NCI-H345 treated with DMSO at 0.1 percent for 48 hours (cell line): ENCODE measurements at regions not wholly inside any gene's neighbourhood (a gene's known extent, or its start where the extent isn't known, plus 50 kb on each side); places are given as distances from the start of the nearest gene placed in this dataset.

Experiments
- DNase-seq: peaks from one replicate; lab custom pipeline; 2025; ENCODE audit not compliant: unreplicated experiment; lab: John Stamatoyannopoulos, UW

DNA sequence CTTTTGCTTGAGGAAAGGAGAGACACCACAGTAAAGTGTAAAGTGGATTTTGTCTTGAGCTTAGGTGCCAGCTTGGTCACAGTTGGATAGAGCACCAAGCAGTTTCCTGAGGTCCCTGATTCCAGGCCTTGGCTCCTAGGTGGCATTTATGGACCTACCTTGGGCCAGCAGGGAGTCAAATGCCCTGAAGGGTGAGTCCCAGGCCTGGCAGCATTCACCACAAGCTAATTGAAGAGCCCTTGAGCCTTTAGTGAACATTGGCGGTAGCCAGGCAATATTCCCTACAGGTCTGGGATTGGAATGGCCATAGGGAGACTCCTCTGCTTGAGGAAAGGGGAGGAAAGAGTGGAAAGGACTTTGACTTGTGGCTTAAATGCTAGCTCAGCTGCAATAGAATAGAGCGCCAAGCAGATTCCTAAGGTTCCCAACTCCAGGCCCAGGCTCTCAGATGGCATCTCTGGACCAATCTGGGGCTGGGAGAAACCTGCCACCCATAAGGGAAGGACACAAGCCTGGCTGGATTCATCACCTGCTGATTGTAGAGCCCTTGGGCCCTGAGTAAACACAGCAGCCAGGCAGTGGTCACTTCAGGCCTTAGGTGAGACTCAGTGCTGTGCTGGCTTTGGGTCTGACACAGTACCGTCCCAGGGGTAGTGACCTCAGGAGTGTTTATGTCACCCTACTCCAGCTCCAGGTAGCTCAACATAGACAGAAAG, 137.5 kb upstream of the OTOS start:
- DNase-seq = no peak

DNA sequence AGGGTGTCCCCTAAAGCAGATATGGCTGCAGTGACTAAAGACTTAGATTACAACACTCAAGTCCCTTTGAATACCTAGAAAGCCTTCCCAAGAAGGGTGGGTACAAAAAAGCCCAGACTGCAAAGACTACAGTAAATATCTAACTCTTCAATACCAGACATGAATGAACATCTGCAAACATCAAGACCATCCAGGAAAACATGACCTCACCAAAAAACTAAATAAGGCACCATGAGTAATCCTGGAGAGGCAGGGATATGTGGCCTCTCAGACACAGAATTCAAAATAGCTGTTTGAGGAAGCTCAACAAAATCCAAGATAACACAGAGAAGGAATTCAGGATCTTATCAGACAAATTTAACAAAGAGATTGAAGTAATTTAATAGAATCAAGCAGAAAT, 138.2 kb upstream of the OTOS start:
- DNase-seq = no peak

DNA sequence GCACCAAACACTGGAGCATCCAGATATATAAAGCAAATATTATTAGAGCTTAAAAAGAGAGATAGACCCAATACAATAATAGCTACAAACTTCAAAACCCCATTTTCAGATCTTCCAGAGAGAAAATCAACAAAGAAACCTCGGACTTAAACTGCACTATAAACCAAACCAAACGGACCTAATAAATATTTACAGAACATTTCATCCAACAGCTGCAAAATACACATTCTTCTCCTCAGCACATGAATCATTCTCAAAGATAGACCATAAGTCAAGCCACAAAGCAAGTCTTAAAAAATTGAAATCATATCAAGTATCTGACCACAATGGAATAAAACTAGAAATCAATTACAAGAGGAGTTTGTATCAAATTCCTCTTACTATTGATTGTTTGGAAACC, 140.2 kb upstream of the OTOS start:
- no peak for DNase-seq

DNA sequence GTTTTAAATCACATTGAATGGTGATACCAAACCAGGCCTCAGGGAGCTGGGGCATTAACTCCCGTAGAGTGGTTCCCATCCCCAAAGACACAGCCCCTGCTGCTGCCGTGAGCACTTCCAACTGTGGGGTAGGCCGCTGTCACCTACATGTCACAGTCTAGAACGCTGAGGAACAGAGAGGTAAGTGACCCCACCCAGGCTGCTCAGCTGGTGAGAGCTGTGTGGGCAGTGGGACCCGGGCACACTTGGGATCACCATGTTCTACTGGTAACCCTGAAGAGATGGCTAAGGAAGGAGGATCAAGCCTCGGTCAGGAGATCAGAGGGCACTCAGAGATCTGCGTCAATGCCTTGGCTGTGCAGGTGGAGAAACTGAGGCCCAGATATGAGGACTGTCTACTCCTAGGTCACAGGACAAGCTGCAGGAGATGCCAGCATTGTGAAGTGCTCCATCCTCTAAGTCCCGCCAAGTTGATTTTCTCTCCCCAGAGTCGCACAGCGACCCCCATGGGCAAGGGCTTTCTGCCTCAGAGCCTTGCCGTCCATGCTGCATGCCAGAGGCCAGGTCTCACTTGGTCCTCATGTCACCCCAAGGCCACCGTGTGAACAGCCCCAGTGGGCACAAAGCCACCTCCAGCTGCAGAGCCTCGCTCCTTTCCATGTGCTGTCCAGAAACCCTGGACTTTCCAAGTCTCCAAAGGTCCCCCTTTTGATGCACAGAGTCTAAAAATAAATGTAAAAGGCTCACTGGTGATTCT, 144.2 kb upstream of the OTOS start:
- DNase-seq = no peak

DNA sequence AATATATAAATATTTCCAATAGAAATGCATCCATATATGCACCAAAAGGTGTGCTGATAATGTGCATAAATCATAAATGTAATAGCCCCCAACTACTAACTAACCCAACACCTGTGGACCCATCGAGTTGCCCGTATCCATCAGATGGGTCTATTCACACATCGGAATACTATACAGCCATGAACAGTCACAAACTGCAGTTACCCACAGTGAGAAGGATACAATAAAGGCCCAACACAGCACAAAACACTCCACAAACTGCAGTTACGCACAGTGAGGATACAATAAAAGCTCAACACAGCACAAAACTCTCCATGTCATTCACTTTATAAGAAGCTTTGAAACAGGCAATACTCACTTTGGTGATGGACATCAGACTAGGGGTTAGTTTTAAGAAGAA, 145.3 kb upstream of the OTOS start:
- DNase-seq = no peak

DNA sequence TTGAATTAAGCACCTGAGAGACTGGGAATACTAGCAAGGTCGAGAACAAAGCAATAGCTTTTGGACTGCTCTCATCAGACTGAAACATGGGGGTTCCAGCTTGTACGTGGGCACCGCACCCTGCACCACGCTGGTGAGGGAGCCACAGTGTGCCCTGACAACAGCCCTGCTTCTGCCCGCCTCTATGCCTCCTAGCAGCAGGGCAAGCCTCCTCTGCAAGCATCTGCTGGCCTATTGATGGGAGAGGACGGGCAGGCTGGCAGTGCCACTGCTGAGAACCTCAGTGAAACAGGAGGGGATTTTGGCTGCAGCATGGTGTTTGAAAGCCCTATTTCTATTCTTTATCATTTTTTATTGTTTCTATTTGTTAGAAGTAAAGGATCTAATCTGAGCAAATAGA, 146.1 kb upstream of the OTOS start:
- DNase-seq = no peak

DNA sequence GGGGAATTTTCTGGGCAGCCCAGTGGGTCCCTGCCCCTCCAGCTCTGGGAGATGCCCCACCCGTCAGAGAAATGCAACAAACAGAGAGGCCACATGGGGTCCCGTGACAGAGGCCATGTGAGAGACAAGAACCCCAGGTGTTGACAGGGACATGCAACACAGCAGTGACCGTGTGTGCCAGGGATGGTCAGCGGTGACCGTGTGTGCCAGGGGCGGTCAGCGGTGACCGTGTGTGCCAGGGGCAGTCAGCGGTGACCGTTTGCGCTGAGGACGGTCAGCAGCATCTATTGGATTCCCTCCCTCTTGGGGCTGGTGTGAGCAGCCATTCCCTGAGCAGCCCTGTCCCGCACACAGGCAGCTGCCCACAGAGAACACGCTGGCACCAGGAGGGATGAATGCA, 146.6 kb upstream of the OTOS start:
- no peak for DNase-seq

DNA sequence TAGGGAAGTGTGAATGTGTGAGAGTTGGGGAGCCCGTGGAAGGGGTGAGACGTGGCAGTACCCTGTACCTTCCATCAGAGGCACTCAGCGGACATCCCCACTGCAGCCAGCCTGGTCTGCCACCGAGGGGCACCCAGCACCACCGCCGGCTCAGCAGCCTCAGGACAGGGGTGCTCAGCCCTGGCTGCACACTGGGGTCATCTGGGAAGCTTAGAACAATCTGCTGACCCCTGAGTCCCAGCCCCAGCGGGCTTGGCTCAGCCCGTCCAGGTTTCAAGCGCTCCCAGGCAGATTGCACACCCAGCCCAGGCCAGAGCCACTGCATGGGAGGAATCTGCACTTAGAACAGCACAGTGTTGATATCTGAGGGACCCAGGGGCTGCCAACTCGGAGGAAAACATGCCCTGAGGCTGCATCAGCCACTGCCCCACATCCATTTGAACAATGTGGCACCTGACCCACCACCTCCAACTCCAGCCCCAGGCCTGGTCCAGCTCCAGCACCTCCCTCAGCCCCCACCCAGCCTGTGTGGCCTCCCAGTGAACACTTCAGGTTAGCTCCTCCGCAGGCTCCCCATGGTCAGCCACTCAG, 147.1 kb upstream of the OTOS start:
- no peak for DNase-seq

DNA sequence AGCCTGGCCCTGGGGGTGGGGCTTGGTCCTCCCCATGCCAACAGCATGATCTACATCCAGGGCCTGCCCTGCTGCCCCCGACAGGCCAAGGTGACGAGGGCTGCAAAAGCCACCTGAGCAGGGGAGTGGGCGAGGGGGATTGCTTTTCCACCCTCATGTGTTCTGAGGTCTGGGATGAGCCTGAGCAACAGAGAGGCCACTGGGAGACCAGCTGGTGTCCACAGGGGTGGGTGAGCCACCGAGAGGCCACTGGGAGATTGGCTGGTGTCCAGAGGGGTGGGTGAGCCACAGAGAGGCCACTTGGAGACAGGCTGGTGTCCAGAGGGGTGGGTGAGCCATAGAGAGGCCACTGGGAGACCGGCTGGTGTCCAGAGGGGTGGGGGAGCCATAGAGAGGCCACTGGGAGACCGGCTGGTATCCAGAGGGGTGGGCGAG, 147.4 kb upstream of the GPC1 start:
- no peak for DNase-seq

DNA sequence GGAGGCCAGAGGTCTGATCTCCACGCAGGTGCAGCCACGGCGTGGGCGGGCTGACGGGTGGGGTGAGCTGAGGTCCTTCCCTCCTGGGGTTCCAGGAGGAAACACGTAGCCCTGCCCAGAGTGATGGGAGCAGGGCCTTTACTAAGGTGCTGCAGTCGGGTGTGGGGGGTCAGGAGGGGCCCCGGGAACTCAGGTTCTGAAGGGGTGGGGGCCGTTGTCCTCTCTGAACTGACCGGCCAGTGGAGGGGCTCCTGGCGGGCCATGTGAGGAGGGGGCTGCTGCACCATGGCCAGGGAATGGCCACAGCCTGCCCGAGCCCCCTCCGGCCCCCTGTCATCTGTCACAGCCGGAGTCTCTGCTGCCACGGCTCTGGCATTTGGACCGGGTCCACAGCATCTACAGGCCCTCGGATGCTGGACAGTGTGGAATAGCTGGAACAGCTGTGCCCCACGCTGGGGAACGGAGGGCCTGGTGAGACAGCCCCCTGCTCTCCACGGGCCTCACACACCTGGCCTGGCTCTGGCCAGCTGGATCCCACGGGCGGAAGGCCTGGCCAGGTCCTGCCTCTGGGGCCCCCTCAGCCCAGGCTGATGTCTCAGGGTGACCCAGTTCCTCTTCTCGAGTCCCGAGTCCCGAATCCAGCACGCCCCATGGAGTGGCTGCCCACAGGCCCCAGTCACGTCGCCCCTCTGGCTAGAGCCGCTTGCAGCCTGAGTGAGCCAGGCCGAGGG, 145.6 kb upstream of the GPC1 start:
- no peak for DNase-seq

DNA sequence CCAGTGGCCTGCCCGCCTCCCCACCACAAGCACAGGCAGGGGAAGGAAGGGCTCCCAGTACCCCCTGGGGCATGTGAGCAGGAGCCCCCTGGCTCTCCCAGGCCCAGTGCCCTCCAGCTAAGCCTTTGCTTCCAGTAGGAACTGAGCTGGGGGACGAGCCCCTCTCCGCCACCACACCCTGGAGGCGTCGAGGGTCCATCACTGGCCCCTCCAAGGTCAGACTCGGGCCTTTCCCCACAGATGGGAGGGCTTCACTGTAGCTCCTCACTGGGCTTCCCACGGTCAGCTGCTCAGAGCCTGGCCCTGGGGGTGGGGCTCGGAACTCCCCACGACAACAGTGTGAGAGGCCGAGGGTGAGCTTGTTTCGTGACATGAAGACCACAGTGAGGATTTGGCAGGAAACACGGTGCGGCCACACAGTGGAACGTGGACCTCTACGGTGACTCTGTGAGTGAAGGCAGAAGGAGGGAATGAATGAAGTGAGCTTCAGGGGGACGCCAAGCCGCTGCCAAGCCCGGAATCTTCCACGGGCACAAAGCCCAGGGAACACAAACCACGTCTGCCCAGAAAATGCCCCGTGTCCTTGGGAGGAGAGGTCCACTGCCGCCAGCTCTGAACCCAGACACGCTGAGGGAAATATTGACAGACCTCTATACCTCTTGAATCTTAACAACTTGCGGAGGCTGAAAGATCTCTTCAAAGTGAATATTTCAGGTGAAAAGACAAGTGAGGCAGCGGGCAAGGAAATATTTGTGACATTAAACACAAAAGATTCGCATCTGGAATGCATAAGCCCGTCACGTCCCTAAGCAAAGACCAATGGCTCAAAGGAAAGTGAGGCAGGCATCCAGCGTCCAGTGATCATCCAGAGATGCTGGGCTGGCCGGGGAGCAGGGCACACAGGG, 144.8 kb upstream of the GPC1 start:
- no peak for DNase-seq

DNA sequence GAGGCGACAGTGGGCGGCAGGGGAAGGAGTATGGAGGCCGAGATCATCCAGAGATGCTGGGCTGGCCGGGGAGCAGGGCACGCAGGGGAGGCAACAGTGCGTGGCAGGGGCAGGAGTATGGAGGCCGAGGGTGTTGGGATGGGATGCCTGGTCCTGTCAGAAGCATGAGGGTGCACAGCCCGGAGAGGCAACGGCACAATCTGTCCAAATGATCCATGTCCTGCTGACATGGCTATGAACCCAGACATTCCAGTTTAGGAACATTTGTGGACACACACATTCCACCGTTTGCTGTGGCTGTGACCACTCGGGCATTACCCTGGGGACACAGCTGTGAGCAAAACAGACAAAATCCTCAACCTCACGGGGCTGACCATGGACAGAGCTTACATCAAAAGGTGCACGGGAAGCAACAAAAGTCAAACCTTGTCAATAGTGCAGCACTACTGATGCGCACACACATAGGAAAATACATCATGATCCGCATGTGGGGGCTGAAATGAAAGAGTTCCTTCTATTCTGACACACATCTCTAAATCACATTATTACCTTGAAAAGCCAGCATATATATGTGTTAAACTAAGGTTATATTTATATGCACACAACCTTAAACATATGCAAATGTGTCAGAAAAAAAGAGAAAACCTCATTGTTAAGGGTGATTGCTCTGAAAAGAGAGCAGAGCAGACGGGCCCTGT, 144.0 kb upstream of the GPC1 start:
- DNase-seq = no peak

DNA sequence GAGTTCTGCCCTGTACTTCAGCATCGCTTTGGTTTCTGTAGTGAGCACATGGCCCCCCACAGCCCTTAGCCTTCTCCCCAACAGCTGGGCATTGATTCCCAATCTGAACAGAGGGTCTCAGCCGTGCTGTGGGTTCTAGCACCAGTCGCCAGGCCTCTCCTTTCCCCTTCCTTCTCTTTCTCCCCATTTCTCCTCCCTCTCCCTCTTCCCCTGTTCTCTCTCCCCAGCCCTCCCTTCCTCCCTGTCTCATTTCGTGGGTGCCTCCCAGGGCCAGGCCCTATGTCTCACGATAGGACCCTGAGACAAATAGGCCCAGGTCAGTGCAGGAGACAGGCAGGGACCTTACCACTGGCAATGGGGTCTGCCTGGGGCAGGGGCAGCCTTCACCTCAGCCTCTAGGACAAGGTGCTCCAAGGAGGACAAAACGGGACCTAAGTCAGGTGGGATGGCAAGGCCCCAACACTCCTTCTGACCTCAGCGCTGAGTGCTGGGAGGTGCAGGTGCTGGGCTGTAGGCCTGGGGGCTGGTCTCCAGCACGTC, 143.4 kb upstream of the GPC1 start:
- no peak for DNase-seq

DNA sequence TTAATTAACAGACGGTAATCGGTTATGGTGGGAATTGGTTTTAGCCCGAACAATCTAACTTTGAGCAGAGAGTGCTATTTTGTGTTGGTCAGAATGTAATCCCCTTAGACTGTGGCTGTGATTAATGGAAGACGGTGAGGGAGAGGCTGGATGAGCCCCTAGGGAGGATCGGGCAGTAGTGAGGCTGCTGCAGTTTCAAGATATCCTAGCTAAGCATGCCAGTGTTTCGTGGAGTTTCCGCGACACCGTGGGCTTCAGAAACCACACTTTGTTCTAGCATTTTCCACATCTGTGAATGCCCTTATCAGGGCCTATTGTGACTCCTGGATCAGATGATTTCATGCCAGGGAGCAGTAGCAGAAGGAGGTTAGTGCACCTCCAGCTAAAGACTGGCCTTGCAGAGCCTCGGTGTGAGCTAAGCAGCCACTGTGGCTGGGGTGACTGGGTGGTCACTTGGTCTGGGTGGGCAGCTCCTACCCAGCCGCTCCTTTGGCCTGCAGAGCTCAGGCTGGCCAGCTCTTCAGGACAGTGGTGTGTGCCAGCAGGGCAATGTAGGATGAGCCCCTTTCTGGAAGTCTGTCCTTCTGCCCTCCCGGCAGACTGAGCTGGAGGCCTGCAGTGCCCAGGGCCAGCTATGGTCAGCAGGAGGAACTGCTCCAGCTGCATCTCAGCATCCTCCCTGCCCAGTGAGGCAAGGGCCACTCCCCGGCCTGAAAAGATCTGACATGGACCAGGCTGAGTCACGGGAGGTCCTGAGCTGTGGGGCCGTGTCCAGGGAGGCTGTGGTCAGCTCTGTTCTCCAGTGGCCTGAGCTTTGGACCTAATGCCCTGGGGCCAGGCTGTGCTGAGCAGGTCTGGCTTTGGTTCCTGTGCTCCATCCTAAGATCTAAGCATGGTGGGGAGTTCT, 142.6 kb upstream of the GPC1 start:
- DNase-seq = no peak

DNA sequence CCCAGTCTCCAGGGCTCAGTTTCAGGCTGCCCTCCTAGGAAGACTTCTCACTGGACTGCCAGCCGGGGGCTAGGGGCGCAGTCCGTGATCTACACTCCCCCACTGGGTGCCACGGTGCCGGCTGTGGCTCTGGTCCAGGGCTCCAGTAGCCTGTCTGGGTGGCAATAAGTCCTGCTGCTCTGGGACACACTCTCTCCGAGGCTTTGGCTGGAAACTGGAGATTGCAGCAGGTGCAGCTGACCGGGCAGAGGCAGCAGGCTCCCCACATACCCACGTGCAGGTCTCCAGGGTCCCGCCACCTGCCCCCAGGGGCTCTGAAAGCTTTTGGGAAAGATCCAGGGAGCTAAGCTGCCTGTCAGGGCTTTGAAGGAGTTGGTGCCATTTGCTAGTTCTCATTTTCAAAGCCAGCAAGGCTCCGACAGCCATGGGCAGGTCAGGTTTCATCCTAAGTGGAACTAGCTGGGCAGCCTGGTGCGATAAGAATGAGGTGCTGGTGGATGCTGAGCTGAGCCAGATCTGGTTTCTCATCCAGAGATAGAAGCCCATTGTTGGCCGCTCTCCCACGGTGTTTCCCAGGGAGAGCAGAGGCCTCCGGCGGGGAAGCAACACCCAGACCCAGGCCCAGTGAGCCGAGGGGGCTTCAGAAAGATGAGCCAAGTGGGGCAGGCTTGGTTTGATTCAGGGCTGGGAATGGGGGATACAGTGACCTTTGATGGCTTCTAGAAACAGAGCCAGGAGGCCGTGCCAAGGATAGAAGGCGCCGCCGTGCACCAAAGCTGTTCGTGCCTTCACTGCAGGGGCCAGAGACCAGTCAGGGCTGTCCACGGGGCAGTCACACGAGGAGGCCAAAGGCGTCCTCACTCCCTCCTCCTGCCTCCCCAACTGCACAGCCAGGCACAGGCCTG, 141.7 kb upstream of the GPC1 start:
- peak; percentile 84 for DNase-seq

DNA sequence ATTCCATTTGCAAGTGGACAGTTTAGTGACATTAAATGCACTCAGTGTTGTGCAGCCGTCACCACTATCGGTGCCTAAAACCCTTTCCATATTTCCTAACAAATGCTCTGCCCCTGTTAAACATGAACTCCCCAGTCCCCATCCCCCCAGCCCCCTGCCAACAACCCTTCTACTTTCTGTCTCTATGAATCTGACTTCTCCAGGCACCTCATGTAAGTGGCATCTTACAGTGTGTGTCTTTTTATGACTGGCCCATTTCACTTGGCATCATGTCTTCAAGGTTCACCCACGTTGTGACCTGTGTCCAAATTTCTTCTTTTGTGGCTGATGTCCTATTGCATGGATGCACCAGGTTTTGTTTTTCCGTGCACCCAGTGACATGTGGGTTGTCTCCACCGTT, 140.9 kb upstream of the GPC1 start:
- no peak for DNase-seq

DNA sequence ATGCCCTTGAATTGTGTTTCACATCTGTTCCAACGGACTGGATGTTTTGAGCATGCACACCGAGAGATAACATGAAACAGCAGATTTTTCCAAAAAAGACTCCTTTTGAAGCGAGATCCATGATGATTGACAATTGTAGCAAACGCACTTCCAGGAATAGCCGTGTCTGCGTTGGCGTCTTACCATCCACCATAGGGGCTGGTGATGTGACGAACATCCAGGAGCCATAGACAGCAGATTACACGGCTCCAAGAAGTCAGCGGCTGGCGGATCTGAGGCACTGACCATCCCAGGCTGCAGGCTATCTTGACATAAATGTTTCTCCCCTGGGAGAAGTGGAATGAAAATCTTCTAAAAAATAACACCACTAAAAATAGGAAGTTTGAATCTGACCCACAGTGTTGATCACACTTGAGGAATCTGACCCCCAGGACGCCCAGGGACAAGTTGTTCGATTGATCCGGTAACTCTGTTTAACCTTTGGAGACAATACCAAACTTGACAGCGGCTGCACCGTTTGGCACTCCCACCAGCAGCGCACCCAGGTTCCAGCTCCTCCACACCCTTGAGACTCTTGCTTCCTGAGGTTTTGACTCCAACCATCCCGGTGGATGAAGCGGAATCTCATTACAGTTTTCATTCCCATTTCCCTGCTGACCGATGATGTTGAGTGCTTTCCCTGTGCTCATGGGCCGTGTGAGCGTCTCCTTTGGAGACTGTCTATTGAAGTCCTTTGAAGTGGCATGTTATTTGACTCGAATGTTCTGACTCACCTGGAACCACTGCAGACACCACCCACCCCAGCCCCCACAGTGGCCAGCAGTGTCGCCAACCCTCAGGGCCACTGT, 140.0 kb upstream of the GPC1 start:
- DNase-seq = no peak
